ENCODE measurements at regions not wholly inside any gene's neighbourhood (a gene's known extent, or its start where the extent isn't known, plus 50 kb on each side); places are given as distances from the start of the nearest gene placed in this dataset.

DNA sequence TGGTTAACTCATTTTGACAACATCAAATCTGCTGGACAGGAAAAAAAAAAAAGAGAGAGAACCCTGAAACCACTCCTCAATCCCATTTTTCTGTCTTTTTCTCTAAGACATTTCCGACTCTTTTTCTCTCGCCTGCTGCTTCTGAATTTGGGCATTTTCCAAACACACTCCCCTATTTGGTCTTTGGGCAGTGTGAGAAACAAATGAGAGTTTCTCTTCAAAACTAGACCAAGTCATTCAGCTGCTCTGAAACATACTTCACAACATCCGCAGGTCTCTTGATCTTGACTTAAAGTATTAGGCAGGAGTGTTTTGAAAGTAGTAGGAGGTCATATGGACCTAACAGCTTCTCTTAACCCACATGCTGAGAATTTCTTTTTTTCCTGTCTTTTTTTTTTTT is 364.8 kb upstream of the ESRRG start:
- TF ChIP-seq, protein P1, sequence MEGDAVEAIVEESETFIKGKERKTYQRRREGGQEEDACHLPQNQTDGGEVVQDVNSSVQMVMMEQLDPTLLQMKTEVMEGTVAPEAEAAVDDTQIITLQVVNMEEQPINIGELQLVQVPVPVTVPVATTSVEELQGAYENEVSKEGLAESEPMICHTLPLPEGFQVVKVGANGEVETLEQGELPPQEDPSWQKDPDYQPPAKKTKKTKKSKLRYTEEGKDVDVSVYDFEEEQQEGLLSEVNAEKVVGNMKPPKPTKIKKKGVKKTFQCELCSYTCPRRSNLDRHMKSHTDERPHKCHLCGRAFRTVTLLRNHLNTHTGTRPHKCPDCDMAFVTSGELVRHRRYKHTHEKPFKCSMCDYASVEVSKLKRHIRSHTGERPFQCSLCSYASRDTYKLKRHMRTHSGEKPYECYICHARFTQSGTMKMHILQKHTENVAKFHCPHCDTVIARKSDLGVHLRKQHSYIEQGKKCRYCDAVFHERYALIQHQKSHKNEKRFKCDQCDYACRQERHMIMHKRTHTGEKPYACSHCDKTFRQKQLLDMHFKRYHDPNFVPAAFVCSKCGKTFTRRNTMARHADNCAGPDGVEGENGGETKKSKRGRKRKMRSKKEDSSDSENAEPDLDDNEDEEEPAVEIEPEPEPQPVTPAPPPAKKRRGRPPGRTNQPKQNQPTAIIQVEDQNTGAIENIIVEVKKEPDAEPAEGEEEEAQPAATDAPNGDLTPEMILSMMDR (conservative IDR thresholded peaks at IDR 0.05; ENCODE audit: low read depth, low read length), result no peak
- TF ChIP-seq RAD21 (IDR thresholded peaks at IDR 0.05; ENCODE audit: low read length), result no peak
- no peak for TF ChIP-seq POLR2A (IDR thresholded peaks at IDR 0.05; ENCODE audit: low read depth, low read length)
- no peak for TF ChIP-seq FOS (IDR thresholded peaks at IDR 0.05; ENCODE audit: low read depth, low read length)
- no peak for TF ChIP-seq USF2 (IDR thresholded peaks at IDR 0.05; ENCODE audit: low read depth, low read length)
- no peak for TF ChIP-seq RFX5 (IDR thresholded peaks at IDR 0.05; ENCODE audit: low read depth, low read length)
- TF ChIP-seq CHD1 (IDR thresholded peaks at IDR 0.05; ENCODE audit: low read depth, low read length), result no peak
- no peak for TF ChIP-seq MXI1 (IDR thresholded peaks at IDR 0.05; ENCODE audit: borderline replicate concordance, low read depth, low read length)
- TF ChIP-seq, protein P2, sequence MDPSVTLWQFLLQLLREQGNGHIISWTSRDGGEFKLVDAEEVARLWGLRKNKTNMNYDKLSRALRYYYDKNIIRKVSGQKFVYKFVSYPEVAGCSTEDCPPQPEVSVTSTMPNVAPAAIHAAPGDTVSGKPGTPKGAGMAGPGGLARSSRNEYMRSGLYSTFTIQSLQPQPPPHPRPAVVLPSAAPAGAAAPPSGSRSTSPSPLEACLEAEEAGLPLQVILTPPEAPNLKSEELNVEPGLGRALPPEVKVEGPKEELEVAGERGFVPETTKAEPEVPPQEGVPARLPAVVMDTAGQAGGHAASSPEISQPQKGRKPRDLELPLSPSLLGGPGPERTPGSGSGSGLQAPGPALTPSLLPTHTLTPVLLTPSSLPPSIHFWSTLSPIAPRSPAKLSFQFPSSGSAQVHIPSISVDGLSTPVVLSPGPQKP (IDR thresholded peaks at IDR 0.05; ENCODE audit: borderline replicate concordance, low read depth, low read length), result no peak
- no peak for TF ChIP-seq MAFK (IDR thresholded peaks at IDR 0.05; ENCODE audit: low read depth, low read length)
- TF ChIP-seq CEBPB (IDR thresholded peaks at IDR 0.05; ENCODE audit: low read depth, low read length), result no peak
- no peak for TF ChIP-seq NFE2L2 (IDR thresholded peaks at IDR 0.05; ENCODE audit: low read depth, low read length)
- TF ChIP-seq SMC3 (IDR thresholded peaks at IDR 0.05; ENCODE audit: low read depth, low read length), result no peak
- TF ChIP-seq BHLHE40 (IDR thresholded peaks at IDR 0.05; ENCODE audit: low read depth, low read length), result no peak

Measured in IMR-90 (cell line).